ENCODE measurements at regions not wholly inside any gene's neighbourhood (a gene's known extent, or its start where the extent isn't known, plus 50 kb on each side); places are given as distances from the start of the nearest gene placed in this dataset.

DNA sequence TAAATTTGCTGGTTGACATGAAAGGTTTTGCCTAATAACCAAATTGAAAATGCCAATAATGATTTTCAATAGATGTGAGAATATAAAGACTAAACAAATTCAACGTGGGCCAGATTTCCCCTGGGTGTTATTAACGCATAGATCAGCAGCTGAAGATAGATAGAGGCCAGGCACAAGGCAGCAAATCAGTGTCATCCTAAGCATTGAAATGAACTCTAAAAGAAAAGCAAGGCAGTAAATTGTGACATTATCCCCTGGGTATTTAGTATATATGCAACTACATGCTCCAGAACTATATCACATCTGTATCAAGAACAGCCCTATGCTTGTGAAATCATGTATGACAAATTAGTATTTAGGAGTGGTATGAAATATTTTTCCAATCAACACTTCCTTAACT, 167.1 kb upstream of the EPHA3 start:
- Histone ChIP-seq H3K36me3 (ENCODE audit: control insufficient read depth, insufficient read depth, low read length) (no peaks in the 10 kb centered on the region), H3K4me1 (ENCODE audit: control insufficient read depth, extremely low read depth, insufficient read depth, low read length) (no peaks in the 10 kb centered on the region), H2AFZ (ENCODE audit: low read length) (no peak overlapping the region), H3K27ac (ENCODE audit: insufficient read depth, low read length) (no peak overlapping the region), H3K27me3 (ENCODE audit: control insufficient read depth, insufficient read depth, low read length) (no peaks in the 10 kb centered on the region), H3K9ac (ENCODE audit: insufficient read depth, low read length) (no peak overlapping the region), H3K4me3 (replicated peaks in 1 of 4; ENCODE audit: control extremely low read depth in 1 of 4, insufficient read depth in 1 of 4, low read depth in 3 of 4, low read length in 4 of 4) (no peak overlapping the region), H4K20me1 (ENCODE audit: control insufficient read depth, extremely low read depth, insufficient read depth, low read length) (no peaks in the 10 kb centered on the region), H3K4me2 (ENCODE audit: extremely low read depth, insufficient read depth, low read length) (no peak overlapping the region), H3K9me3 (ENCODE audit: control insufficient read depth, insufficient read depth, low read depth, low read length) (no peaks in the 10 kb centered on the region), H3K79me2 (ENCODE audit: control insufficient read depth, insufficient read depth, low read length) (no peaks in the 10 kb centered on the region)
- TF ChIP-seq EZH2 (IDR thresholded peaks at IDR 0.05; ENCODE audit: low read length, missing control alignments): no peak
- TF ChIP-seq, protein P1, sequence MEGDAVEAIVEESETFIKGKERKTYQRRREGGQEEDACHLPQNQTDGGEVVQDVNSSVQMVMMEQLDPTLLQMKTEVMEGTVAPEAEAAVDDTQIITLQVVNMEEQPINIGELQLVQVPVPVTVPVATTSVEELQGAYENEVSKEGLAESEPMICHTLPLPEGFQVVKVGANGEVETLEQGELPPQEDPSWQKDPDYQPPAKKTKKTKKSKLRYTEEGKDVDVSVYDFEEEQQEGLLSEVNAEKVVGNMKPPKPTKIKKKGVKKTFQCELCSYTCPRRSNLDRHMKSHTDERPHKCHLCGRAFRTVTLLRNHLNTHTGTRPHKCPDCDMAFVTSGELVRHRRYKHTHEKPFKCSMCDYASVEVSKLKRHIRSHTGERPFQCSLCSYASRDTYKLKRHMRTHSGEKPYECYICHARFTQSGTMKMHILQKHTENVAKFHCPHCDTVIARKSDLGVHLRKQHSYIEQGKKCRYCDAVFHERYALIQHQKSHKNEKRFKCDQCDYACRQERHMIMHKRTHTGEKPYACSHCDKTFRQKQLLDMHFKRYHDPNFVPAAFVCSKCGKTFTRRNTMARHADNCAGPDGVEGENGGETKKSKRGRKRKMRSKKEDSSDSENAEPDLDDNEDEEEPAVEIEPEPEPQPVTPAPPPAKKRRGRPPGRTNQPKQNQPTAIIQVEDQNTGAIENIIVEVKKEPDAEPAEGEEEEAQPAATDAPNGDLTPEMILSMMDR (conservative IDR thresholded peaks at IDR 0.05 in 1 of 2, IDR thresholded peaks at IDR 0.05 in 1 of 2; ENCODE audit: low read depth in 1 of 2, low read length in 2 of 2): no peak
- DNase-seq (ENCODE audit: low read depth in 2 of 2): no peak

DNA sequence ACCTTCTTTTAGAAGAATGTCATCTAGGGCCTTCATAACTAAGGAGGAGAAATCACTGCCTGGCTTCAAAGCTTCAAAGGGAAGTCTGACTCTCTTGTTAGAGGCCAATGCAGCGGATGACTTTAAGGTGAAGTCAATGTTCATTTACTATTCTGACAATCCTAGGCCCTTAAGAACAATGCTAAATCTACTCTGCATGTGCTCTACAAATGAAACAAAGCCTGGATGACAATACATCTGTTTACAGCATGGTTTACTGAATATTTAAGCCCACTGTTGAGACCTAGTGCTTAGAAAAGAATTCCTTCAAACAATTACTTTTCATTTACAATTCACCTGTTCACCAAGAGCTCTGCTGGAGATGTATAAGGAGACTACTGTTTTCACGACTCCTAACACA, 160.4 kb upstream of the EPHA3 start:
- no peaks in the 10 kb centered on the region for H3K27me3 ChIP-seq (ENCODE audit: control insufficient read depth, insufficient read depth, low read length)
- H3K79me2 ChIP-seq (ENCODE audit: control insufficient read depth, insufficient read depth, low read length): no peaks in the 10 kb centered on the region
- no peaks in the 10 kb centered on the region for H3K36me3 ChIP-seq (ENCODE audit: control insufficient read depth, insufficient read depth, low read length)
- TF ChIP-seq, protein P1 (conservative IDR thresholded peaks at IDR 0.05 in 1 of 2, IDR thresholded peaks at IDR 0.05 in 1 of 2; ENCODE audit: low read depth in 1 of 2, low read length in 2 of 2): no peak
- TF ChIP-seq EZH2 (IDR thresholded peaks at IDR 0.05; ENCODE audit: low read length, missing control alignments): no peak
- H2AFZ ChIP-seq (ENCODE audit: low read length): no peak overlapping the region
- no peaks in the 10 kb centered on the region for H3K4me1 ChIP-seq (ENCODE audit: control insufficient read depth, extremely low read depth, insufficient read depth, low read length)
- no peak overlapping the region for H3K4me3 ChIP-seq (replicated peaks in 1 of 4; ENCODE audit: control extremely low read depth in 1 of 4, insufficient read depth in 1 of 4, low read depth in 3 of 4, low read length in 4 of 4)
- H3K9me3 ChIP-seq (ENCODE audit: control insufficient read depth, insufficient read depth, low read depth, low read length): no peaks in the 10 kb centered on the region
- no peak overlapping the region for H3K27ac ChIP-seq (ENCODE audit: insufficient read depth, low read length)
- no peak for DNase-seq (ENCODE audit: low read depth in 2 of 2)
- no peaks in the 10 kb centered on the region for H4K20me1 ChIP-seq (ENCODE audit: control insufficient read depth, extremely low read depth, insufficient read depth, low read length)
- no peak overlapping the region for H3K4me2 ChIP-seq (ENCODE audit: extremely low read depth, insufficient read depth, low read length)
- no peak overlapping the region for H3K9ac ChIP-seq (ENCODE audit: insufficient read depth, low read length)

DNA sequence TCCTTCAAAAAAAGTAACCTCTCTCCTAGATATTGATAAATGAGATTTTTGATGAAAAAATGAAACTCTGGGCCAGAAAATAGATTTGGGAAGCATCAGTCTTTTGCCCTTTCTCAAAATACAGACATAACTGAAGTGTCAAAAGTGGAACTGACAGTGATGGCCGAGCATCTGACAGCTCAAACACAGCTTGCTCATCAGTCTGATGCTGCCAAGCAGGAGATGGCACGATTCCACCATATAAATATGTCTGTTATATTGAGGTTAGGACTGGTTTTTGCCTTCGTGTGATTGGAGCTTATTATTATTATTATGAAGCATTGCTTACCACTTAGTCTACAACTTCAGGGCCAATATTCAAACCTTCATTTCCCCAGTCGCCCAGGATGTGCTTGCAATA, 152.6 kb upstream of the EPHA3 start:
- H3K4me3 ChIP-seq (replicated peaks in 1 of 4; ENCODE audit: control extremely low read depth in 1 of 4, insufficient read depth in 1 of 4, low read depth in 3 of 4, low read length in 4 of 4): no peak overlapping the region
- H4K20me1 ChIP-seq (ENCODE audit: control insufficient read depth, extremely low read depth, insufficient read depth, low read length): no peaks in the 10 kb centered on the region
- no peaks in the 10 kb centered on the region for H3K79me2 ChIP-seq (ENCODE audit: control insufficient read depth, insufficient read depth, low read length)
- H3K36me3 ChIP-seq (ENCODE audit: control insufficient read depth, insufficient read depth, low read length): no peaks in the 10 kb centered on the region
- DNase-seq (ENCODE audit: low read depth in 2 of 2): no peak
- H2AFZ ChIP-seq (ENCODE audit: low read length): no peak overlapping the region
- H3K9me3 ChIP-seq (ENCODE audit: control insufficient read depth, insufficient read depth, low read depth, low read length): no peaks in the 10 kb centered on the region
- no peak overlapping the region for H3K27ac ChIP-seq (ENCODE audit: insufficient read depth, low read length)
- TF ChIP-seq EZH2 (IDR thresholded peaks at IDR 0.05; ENCODE audit: low read length, missing control alignments): no peak
- TF ChIP-seq, protein P1 (conservative IDR thresholded peaks at IDR 0.05 in 1 of 2, IDR thresholded peaks at IDR 0.05 in 1 of 2; ENCODE audit: low read depth in 1 of 2, low read length in 2 of 2): no peak
- no peak overlapping the region for H3K4me2 ChIP-seq (ENCODE audit: extremely low read depth, insufficient read depth, low read length)
- no peaks in the 10 kb centered on the region for H3K27me3 ChIP-seq (ENCODE audit: control insufficient read depth, insufficient read depth, low read length)
- no peak overlapping the region for H3K9ac ChIP-seq (ENCODE audit: insufficient read depth, low read length)
- H3K4me1 ChIP-seq (ENCODE audit: control insufficient read depth, extremely low read depth, insufficient read depth, low read length): peaks cover 7% of the 10 kb centered on the region
